GM12874 (cell line): ENCODE measurements at regions not wholly inside any gene's neighbourhood (a gene's known extent, or its start where the extent isn't known, plus 50 kb on each side); places are given as distances from the start of the nearest gene placed in this dataset.

Experiments used
- TF ChIP-seq, protein P1 (sequence below): IDR thresholded peaks from 2 replicates; pipeline ENCODE4 v1.5.1; 2011; ENCODE audit warnings: low read depth, mild to moderate bottlenecking, control low read depth, low read length, moderate library complexity; ENCODE audit not compliant: insufficient read depth

DNA sequence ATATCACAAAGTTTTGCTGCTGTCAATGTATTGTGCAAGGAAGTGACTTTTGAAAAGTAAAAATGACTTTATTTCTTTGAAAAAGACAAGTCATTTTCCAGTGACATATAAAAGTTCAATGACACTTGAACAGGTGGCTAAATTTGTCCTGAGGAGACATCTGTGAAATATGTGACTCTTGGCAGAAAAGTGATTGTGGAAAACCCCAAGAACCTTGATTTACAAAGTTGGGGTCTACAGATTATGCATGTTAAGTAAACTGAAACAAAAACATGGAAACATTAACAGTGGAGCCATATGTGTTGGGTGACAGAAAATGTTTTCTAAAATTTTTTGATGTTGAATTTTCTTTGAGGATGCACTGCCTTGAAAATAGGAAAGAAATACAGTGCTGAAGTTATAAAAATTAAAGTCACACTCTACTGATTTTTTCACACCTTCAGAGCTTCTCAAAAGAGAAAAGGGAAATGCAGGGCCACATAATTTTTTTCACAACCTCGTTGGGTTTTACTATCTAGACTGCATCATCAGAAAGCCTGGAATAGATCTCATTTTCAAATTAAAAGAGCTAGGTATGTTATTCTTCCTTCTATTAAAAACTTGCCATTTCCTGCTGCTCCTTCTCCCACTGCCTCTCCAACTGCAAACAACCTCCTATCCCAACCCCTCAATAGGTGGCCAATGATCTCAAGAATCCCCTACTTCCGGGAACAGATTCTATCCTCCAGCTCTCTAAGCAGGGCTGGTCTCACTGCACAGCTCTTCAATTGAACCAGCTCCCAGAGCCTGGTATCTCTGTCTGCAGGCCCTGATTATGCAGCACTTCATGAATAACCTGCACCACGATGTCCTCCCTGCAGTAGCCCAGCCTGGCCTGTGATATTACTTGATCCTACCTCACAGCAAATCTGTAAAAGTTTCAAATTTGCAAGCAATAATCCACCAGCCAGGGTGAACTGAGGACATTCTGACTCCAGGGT is 570.8 kb upstream of the CPEB2 start:
- TF ChIP-seq, protein P1, sequence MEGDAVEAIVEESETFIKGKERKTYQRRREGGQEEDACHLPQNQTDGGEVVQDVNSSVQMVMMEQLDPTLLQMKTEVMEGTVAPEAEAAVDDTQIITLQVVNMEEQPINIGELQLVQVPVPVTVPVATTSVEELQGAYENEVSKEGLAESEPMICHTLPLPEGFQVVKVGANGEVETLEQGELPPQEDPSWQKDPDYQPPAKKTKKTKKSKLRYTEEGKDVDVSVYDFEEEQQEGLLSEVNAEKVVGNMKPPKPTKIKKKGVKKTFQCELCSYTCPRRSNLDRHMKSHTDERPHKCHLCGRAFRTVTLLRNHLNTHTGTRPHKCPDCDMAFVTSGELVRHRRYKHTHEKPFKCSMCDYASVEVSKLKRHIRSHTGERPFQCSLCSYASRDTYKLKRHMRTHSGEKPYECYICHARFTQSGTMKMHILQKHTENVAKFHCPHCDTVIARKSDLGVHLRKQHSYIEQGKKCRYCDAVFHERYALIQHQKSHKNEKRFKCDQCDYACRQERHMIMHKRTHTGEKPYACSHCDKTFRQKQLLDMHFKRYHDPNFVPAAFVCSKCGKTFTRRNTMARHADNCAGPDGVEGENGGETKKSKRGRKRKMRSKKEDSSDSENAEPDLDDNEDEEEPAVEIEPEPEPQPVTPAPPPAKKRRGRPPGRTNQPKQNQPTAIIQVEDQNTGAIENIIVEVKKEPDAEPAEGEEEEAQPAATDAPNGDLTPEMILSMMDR: no peak

GRCh38 chr4:14434483-14434882 is 567.8 kb upstream of the CPEB2 start:
- TF ChIP-seq, protein P1: no peak

- TF ChIP-seq, protein P1: no peak
Observed at GRCh38 chr4:14434916-14435315, 567.4 kb upstream of the CPEB2 start.

- TF ChIP-seq, protein P1: no peak
Observed at GRCh38 chr4:14441561-14441960, 560.7 kb upstream of the CPEB2 start.

GRCh38 chr4:14445882-14446281 is 556.4 kb upstream of the CPEB2 start:
- TF ChIP-seq, protein P1: no peak

- TF ChIP-seq, protein P1: no peak
Observed at GRCh38 chr4:14446311-14446710, 556.0 kb upstream of the CPEB2 start.

GRCh38 chr4:14446904-14447303 is 555.4 kb upstream of the CPEB2 start:
- TF ChIP-seq, protein P1: no peak
